HCT116 (cell line): ENCODE measurements at regions not wholly inside any gene's neighbourhood (a gene's known extent, or its start where the extent isn't known, plus 50 kb on each side); places are given as distances from the start of the nearest gene placed in this dataset.

Source experiments
- ATAC-seq: fragments of 200-7000 bp; cut with Tn5 transposase; 2 replicates; pipeline ENCODE4 v1.9.1; 2020; ENCODE audit warnings: mild to moderate bottlenecking, moderate library complexity
- BruUV-seq: library from RNA; stranded (reverse); fragments of 400-500 nt; replicated peaks from 2 replicates; lab custom pipeline; 2021; lab: Mats Ljungman, UMichigan
- CTCF ChIA-PET: fragments of 300-600 bp; sonication (Branson Sonifier 250); formaldehyde crosslinking; loops from one replicate; lab custom pipeline; 2021; ENCODE audit warnings: antibody characterized with exemption; lab: Charles Lee
- POLR2A ChIA-PET: fragments of 300-600, 350-600 bp; sonication (Branson Sonifier 250); formaldehyde crosslinking; loops from one replicate; lab custom pipeline; 2021; ENCODE audit warnings: antibody characterized with exemption; lab: Charles Lee
- RAD21 ChIA-PET, 2 experiments: fragments of 300-600 bp; sonication (Branson Sonifier 250); formaldehyde crosslinking; loops; one replicate each; lab custom pipeline; 2023; ENCODE audit warnings: low total read pairs in 2 of 2; ENCODE audit not compliant: uncharacterized antibody in 2 of 2, unreplicated experiment in 2 of 2, low non-redundant PET in 1 of 2; lab: Charles Lee
- DNase-seq: peaks from one replicate; pipeline ENCODE4 v3.0.0-alpha.2; 2010; ENCODE audit warnings: low read depth, low spot score
- H2AFZ ChIP-seq: fragments of 200-600 bp; shearing (Covaris generic), sonication (generic); 2 replicates; pipeline ENCODE4 v1.6.1; 2017; ENCODE audit warnings: low read depth, mixed run types, mixed read lengths, antibody characterized with exemption, low read length; ENCODE audit not compliant: poor library complexity, severe bottlenecking
- H3K27ac ChIP-seq: 2 replicates; pipeline ENCODE4 v1.5.1; 2012; ENCODE audit warnings: low read depth, low read length
- H3K27me3 ChIP-seq: fragments of 200-600 bp; sonication (generic); 2 replicates; pipeline ENCODE4 v1.6.1; 2016; ENCODE audit warnings: mixed run types, low read length, mixed read lengths; ENCODE audit not compliant: insufficient read depth
- H3K36me3 ChIP-seq, 2 experiments: fragments of 200-500 bp in 1 of 2; fragments of 200-600 bp in 1 of 2; sonication (Bioruptor generic) in 1 of 2; sonication (generic) in 1 of 2; 2 replicates each; pipeline versions ENCODE4 v1.5.1 to v1.6.1; 2014 to 2016; ENCODE audit warnings: low read length in 2 of 2, inconsistent platforms in 1 of 2, mixed read lengths in 1 of 2, mixed run types in 1 of 2; ENCODE audit not compliant: insufficient read depth in 2 of 2, control insufficient read depth in 1 of 2
- H3K4me1 ChIP-seq, 2 experiments: fragments of 200-600 bp in 1 of 2; sonication (generic) in 1 of 2; 2 replicates each; pipeline versions ENCODE4 v1.5.1 to v1.6.1; 2012 to 2017; ENCODE audit warnings: low read length in 2 of 2, inconsistent platforms in 1 of 2, mild to moderate bottlenecking in 1 of 2, mixed read lengths in 1 of 2, mixed run types in 1 of 2, moderate library complexity in 1 of 2; ENCODE audit not compliant: insufficient read depth in 2 of 2, control insufficient read depth in 1 of 2
- H3K4me2 ChIP-seq: fragments of 200-600 bp; sonication (generic); 2 replicates; pipeline ENCODE4 v1.6.1; 2017; ENCODE audit warnings: mixed run types, low read length, mixed read lengths
- H3K4me3 ChIP-seq, 2 experiments: fragments of 200-600 bp in 1 of 2; sonication (generic) in 1 of 2; replicated peaks in 1 of 2; 2 replicates each; pipeline ENCODE4 v1.5.1; 2011 to 2016; ENCODE audit warnings: low read length in 2 of 2, control low read depth in 1 of 2, low read depth in 1 of 2, mild to moderate bottlenecking in 1 of 2, mixed read lengths in 1 of 2, mixed run types in 1 of 2
- H3K79me2 ChIP-seq: fragments of 200-600 bp; sonication (generic); 2 replicates; pipeline ENCODE4 v1.6.1; 2017; ENCODE audit warnings: mild to moderate bottlenecking, mixed run types, low read length, moderate library complexity, mixed read lengths; ENCODE audit not compliant: insufficient read depth
- H3K9ac ChIP-seq: fragments of 200-600 bp; sonication (generic); 2 replicates; pipeline ENCODE4 v1.6.1; 2016; ENCODE audit warnings: low read length, mixed read lengths
- H3K9me2 ChIP-seq: fragments of 200-600 bp; sonication (generic), shearing (Covaris generic); 2 replicates; pipeline ENCODE4 v1.6.1; 2017; ENCODE audit warnings: mixed run types, mild to moderate bottlenecking, moderate library complexity; ENCODE audit not compliant: insufficient read depth
- H3K9me3 ChIP-seq, 2 experiments: fragments of 200-500 bp in 1 of 2; fragments of 200-600 bp in 1 of 2; sonication (Bioruptor generic) in 1 of 2; sonication (generic) in 1 of 2; 2 replicates each; pipeline ENCODE4 v1.6.1; 2014 to 2017; ENCODE audit warnings: low read length in 2 of 2, mixed read lengths in 2 of 2, inconsistent platforms in 1 of 2, low read depth in 1 of 2, mild to moderate bottlenecking in 1 of 2, mixed run types in 1 of 2, moderate library complexity in 1 of 2; ENCODE audit not compliant: control insufficient read depth in 1 of 2, insufficient read depth in 1 of 2
- H4K20me1 ChIP-seq: fragments of 200-600 bp; sonication (generic), shearing (Covaris generic); 2 replicates; pipeline ENCODE4 v1.6.1; 2017; ENCODE audit warnings: mixed run types, mild to moderate bottlenecking, moderate library complexity; ENCODE audit not compliant: insufficient read depth
- CEBPB ChIP-seq: IDR thresholded peaks from 2 replicates; pipeline ENCODE4 v1.6.1; 2012; ENCODE audit warnings: low read depth
- EZH2phosphoT487 ChIP-seq: fragments of 200-600 bp; IDR thresholded peaks from 2 replicates; pipeline ENCODE4 v1.6.1; 2018; ENCODE audit warnings: antibody characterized with exemption, borderline replicate concordance
- FOSL1 ChIP-seq: IDR thresholded peaks from 2 replicates; pipeline ENCODE4 v1.6.1; 2012; ENCODE audit warnings: low read depth
- POLR2A ChIP-seq: IDR thresholded peaks from 2 replicates; pipeline ENCODE4 v1.7.0; 2011; ENCODE audit warnings: borderline replicate concordance; ENCODE audit not compliant: insufficient read depth, insufficient read length; ENCODE audit errors: extremely low read depth
- POLR2AphosphoS5 ChIP-seq: IDR thresholded peaks from 2 replicates; pipeline ENCODE4 v1.6.1; 2011; ENCODE audit warnings: mild to moderate bottlenecking, low read depth, low read length, moderate library complexity
- RAD21 ChIP-seq: IDR thresholded peaks from 2 replicates; pipeline ENCODE4 v1.6.1; 2012; ENCODE audit warnings: low read depth, mild to moderate bottlenecking
- SP1 ChIP-seq: IDR thresholded peaks from 2 replicates; pipeline ENCODE4 v1.6.1; 2012; ENCODE audit warnings: low read depth
- TCF7L2 ChIP-seq: IDR thresholded peaks from 2 replicates; pipeline ENCODE4 v1.7.0; 2011; ENCODE audit warnings: borderline replicate concordance, inconsistent platforms; ENCODE audit not compliant: insufficient read depth, insufficient read length; ENCODE audit errors: extremely low read depth
- intact Hi-C: fragments of 100-400 bp; cut with micrococcal nuclease; formaldehyde crosslinking; loops from 2 replicates; pipeline ENCODE4 v1.10.0; 2022
- TF ChIP-seq, protein P1 (sequence below): IDR thresholded peaks from 2 replicates; pipeline ENCODE4 v1.6.1; 2012; ENCODE audit warnings: low read depth
- TF ChIP-seq, protein P2 (sequence below): IDR thresholded peaks from 2 replicates; pipeline ENCODE4 v1.6.1; 2012
- TF ChIP-seq, protein P3 (sequence below): IDR thresholded peaks from 2 replicates; pipeline ENCODE4 v1.6.1; 2011; ENCODE audit warnings: mild to moderate bottlenecking, low read length, moderate library complexity; ENCODE audit not compliant: insufficient replicate concordance; ENCODE audit errors: extremely low read depth
- TF ChIP-seq, protein P4 (sequence below), 3 experiments: fragments of 200-600 bp in 1 of 3; sonication (generic) in 1 of 3; IDR thresholded peaks in 2 of 3; conservative IDR thresholded peaks in 1 of 3; 2 replicates each; pipeline ENCODE4 v1.5.1; 2012 to 2017; ENCODE audit warnings: low read depth in 2 of 3, low read length in 2 of 3, antibody characterized with exemption in 1 of 3, borderline replicate concordance in 1 of 3, control low read depth in 1 of 3, mild to moderate bottlenecking in 1 of 3, mixed read lengths in 1 of 3, mixed run types in 1 of 3, moderate library complexity in 1 of 3; ENCODE audit not compliant: insufficient read depth in 1 of 3

DNA sequence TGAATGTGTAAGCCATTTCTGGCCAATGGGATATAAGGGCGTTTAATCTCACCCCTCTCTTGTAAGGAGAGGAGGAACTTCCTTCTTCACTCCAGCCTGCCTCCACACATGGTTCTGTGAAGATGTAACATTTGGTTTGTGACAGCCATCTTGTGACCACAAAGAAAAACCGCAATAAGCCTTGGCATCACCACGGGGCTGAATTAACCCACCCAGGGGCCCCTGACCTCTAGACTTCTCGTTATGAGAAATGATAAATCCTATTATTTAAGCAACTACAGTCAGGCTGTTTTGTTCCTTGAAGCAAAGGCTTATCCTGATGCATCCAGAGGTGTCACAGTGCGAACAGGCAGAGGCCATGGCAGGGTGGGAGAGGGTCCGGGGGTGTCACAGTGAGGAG lies 139.7 kb downstream of the CDC5L start:
- Histone ChIP-seq H3K4me1 (no peaks in the 10 kb centered on the region), H3K4me3 (no peak overlapping the region), H3K9me2 (no peaks in the 10 kb centered on the region), H3K9me3 (0 out of 4 replicates have a peak, but pooled peaks cover 0 to 3% of the 10 kb centered on the region in 2 experiments), H3K27me3 (no peaks in the 10 kb centered on the region), H3K36me3 (no peaks in the 10 kb centered on the region), H2AFZ (no peak overlapping the region), H3K79me2 (no peaks in the 10 kb centered on the region), H3K9ac (no peak overlapping the region)
- POLR2A ChIA-PET, result no interaction called here
- DNase-seq (no peak), ATAC-seq (no peak)
- CTCF ChIA-PET, result no interaction called here
- intact Hi-C loops, result no loop called here
- TF ChIP-seq POLR2A, result no peak
- TF ChIP-seq, protein P1, sequence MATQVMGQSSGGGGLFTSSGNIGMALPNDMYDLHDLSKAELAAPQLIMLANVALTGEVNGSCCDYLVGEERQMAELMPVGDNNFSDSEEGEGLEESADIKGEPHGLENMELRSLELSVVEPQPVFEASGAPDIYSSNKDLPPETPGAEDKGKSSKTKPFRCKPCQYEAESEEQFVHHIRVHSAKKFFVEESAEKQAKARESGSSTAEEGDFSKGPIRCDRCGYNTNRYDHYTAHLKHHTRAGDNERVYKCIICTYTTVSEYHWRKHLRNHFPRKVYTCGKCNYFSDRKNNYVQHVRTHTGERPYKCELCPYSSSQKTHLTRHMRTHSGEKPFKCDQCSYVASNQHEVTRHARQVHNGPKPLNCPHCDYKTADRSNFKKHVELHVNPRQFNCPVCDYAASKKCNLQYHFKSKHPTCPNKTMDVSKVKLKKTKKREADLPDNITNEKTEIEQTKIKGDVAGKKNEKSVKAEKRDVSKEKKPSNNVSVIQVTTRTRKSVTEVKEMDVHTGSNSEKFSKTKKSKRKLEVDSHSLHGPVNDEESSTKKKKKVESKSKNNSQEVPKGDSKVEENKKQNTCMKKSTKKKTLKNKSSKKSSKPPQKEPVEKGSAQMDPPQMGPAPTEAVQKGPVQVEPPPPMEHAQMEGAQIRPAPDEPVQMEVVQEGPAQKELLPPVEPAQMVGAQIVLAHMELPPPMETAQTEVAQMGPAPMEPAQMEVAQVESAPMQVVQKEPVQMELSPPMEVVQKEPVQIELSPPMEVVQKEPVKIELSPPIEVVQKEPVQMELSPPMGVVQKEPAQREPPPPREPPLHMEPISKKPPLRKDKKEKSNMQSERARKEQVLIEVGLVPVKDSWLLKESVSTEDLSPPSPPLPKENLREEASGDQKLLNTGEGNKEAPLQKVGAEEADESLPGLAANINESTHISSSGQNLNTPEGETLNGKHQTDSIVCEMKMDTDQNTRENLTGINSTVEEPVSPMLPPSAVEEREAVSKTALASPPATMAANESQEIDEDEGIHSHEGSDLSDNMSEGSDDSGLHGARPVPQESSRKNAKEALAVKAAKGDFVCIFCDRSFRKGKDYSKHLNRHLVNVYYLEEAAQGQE, result no peak
- TF ChIP-seq, protein P2, sequence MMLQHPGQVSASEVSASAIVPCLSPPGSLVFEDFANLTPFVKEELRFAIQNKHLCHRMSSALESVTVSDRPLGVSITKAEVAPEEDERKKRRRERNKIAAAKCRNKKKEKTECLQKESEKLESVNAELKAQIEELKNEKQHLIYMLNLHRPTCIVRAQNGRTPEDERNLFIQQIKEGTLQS, result no peak
- TF ChIP-seq, protein P3, sequence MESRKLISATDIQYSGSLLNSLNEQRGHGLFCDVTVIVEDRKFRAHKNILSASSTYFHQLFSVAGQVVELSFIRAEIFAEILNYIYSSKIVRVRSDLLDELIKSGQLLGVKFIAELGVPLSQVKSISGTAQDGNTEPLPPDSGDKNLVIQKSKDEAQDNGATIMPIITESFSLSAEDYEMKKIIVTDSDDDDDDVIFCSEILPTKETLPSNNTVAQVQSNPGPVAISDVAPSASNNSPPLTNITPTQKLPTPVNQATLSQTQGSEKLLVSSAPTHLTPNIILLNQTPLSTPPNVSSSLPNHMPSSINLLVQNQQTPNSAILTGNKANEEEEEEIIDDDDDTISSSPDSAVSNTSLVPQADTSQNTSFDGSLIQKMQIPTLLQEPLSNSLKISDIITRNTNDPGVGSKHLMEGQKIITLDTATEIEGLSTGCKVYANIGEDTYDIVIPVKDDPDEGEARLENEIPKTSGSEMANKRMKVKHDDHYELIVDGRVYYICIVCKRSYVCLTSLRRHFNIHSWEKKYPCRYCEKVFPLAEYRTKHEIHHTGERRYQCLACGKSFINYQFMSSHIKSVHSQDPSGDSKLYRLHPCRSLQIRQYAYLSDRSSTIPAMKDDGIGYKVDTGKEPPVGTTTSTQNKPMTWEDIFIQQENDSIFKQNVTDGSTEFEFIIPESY, result no peak
- TF ChIP-seq POLR2AphosphoS5, result no peak
- no peak for TF ChIP-seq FOSL1
- TF ChIP-seq, protein P4, sequence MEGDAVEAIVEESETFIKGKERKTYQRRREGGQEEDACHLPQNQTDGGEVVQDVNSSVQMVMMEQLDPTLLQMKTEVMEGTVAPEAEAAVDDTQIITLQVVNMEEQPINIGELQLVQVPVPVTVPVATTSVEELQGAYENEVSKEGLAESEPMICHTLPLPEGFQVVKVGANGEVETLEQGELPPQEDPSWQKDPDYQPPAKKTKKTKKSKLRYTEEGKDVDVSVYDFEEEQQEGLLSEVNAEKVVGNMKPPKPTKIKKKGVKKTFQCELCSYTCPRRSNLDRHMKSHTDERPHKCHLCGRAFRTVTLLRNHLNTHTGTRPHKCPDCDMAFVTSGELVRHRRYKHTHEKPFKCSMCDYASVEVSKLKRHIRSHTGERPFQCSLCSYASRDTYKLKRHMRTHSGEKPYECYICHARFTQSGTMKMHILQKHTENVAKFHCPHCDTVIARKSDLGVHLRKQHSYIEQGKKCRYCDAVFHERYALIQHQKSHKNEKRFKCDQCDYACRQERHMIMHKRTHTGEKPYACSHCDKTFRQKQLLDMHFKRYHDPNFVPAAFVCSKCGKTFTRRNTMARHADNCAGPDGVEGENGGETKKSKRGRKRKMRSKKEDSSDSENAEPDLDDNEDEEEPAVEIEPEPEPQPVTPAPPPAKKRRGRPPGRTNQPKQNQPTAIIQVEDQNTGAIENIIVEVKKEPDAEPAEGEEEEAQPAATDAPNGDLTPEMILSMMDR (IDR thresholded peaks at IDR 0.05 in 2 of 3, conservative IDR thresholded peaks at IDR 0.05 in 1 of 3; ENCODE audit: borderline replicate concordance in 1 of 3, insufficient read depth in 1 of 3, low read depth in 2 of 3, low read length in 2 of 3), result no peak
- TF ChIP-seq CEBPB, result no peak
- TF ChIP-seq SP1, result no peak
- no peak for TF ChIP-seq RAD21
- no peak for TF ChIP-seq TCF7L2
- TF ChIP-seq EZH2phosphoT487, result no peak
- TF ChIP-seq, all 23 proteins: peak for 0
- no TSS peak for BruUV-seq
- no peaks in the 10 kb centered on the region for H4K20me1 ChIP-seq
- H3K27ac ChIP-seq, result no peak overlapping the region
- H3K4me2 ChIP-seq, result no peak overlapping the region
- RAD21 ChIA-PET, result no interaction called here
